ENCODE measurements at regions not wholly inside any gene's neighbourhood (a gene's known extent, or its start where the extent isn't known, plus 50 kb on each side); places are given as distances from the start of the nearest gene placed in this dataset.

DNA sequence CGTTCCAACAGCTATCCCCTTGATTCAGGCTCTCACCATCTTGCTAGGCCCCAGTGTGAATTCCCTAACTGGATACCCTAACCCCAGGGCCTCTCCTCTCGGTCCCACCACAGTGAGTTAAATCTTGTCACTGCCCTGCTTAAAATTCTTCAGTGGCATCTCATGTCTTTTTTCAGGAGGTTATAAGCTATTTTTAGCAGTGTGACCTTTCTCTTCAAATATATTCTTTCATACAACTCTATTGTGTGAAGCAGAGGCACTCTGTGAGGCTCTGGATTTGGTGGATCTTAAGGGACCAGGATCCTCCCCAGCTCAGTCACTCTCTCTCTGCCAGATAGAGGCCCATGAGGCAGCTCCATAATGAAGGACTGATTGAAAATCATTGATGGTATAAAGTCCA is 760.4 kb downstream of the NTRK3 start:
- H3K4me1 ChIP-seq (ENCODE audit: control insufficient read depth in 1 of 2, insufficient read depth in 2 of 2, low read length in 2 of 2) = no peaks in the 10 kb centered on the region
- ATAC-seq = no peak
- no peaks in the 10 kb centered on the region for H4K20me1 ChIP-seq (ENCODE audit: insufficient read depth)
- no peak overlapping the region for H3K4me3 ChIP-seq (replicated peaks in 1 of 2; ENCODE audit: low read depth in 1 of 2, low read length in 2 of 2)
- no peak overlapping the region for H2AFZ ChIP-seq (ENCODE audit: low read depth, low read length, poor library complexity, severe bottlenecking)
- H3K9me3 ChIP-seq (ENCODE audit: control insufficient read depth in 1 of 2, insufficient read depth in 1 of 2, low read depth in 1 of 2, low read length in 2 of 2) = peaks cover 15 to 21% of the 10 kb centered on the region in 2 experiments; a peak in 2 of 4 replicates
- no peaks in the 10 kb centered on the region for H3K79me2 ChIP-seq (ENCODE audit: insufficient read depth, low read length)
- no peaks in the 10 kb centered on the region for H3K36me3 ChIP-seq (ENCODE audit: control insufficient read depth in 1 of 2, insufficient read depth in 2 of 2, low read length in 2 of 2)
- H3K9me2 ChIP-seq (ENCODE audit: insufficient read depth) = no peaks in the 10 kb centered on the region
- CTCF ChIA-PET = no interaction called here
- H3K27me3 ChIP-seq (ENCODE audit: insufficient read depth, low read length) = no peaks in the 10 kb centered on the region
- POLR2A ChIA-PET = no interaction called here
- no TSS peak for BruUV-seq (replicated peaks)
- RAD21 ChIA-PET (ENCODE audit: low non-redundant PET in 1 of 2, low total read pairs in 2 of 2, uncharacterized antibody in 2 of 2, unreplicated experiment in 2 of 2) = no interaction called here
- no peak for DNase-seq (ENCODE audit: low read depth, low spot score)
- no peak overlapping the region for H3K9ac ChIP-seq (ENCODE audit: low read length)
- no peak overlapping the region for H3K27ac ChIP-seq (ENCODE audit: low read depth, low read length)
- TF ChIP-seq EZH2phosphoT487 (IDR thresholded peaks at IDR 0.05; ENCODE audit: borderline replicate concordance) (no peak), ZFX (IDR thresholded peaks at IDR 0.05) (no peak)
- TF ChIP-seq, protein P1, sequence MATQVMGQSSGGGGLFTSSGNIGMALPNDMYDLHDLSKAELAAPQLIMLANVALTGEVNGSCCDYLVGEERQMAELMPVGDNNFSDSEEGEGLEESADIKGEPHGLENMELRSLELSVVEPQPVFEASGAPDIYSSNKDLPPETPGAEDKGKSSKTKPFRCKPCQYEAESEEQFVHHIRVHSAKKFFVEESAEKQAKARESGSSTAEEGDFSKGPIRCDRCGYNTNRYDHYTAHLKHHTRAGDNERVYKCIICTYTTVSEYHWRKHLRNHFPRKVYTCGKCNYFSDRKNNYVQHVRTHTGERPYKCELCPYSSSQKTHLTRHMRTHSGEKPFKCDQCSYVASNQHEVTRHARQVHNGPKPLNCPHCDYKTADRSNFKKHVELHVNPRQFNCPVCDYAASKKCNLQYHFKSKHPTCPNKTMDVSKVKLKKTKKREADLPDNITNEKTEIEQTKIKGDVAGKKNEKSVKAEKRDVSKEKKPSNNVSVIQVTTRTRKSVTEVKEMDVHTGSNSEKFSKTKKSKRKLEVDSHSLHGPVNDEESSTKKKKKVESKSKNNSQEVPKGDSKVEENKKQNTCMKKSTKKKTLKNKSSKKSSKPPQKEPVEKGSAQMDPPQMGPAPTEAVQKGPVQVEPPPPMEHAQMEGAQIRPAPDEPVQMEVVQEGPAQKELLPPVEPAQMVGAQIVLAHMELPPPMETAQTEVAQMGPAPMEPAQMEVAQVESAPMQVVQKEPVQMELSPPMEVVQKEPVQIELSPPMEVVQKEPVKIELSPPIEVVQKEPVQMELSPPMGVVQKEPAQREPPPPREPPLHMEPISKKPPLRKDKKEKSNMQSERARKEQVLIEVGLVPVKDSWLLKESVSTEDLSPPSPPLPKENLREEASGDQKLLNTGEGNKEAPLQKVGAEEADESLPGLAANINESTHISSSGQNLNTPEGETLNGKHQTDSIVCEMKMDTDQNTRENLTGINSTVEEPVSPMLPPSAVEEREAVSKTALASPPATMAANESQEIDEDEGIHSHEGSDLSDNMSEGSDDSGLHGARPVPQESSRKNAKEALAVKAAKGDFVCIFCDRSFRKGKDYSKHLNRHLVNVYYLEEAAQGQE (IDR thresholded peaks at IDR 0.05; ENCODE audit: low read depth) = no peak
- H3K4me2 ChIP-seq (ENCODE audit: low read length) = no peak overlapping the region
- intact Hi-C loops (cut with micrococcal nuclease) = no loop called here

DNA sequence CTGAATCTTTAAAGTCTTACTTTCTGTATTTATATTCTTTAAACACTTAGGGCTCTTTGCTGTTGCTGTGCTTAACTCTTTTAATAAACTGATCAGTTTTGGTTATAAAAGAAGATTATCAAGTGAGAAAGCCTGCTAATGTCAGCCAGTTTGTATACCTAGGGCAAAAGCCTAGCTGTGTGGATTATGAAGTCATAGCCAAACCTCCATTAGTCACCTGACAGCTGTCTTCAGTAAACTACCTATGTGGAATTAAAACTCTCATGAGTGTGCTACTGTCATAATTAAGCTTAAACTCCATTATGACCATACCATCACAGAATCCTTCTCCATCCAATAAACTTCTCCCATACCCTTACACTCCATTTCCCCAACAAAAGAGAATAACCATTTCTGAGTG is 762.7 kb downstream of the NTRK3 start:
- Histone ChIP-seq H3K36me3 (ENCODE audit: control insufficient read depth in 1 of 2, insufficient read depth in 2 of 2, low read length in 2 of 2) (no peaks in the 10 kb centered on the region), H3K27ac (ENCODE audit: low read depth, low read length) (no peak overlapping the region), H3K27me3 (ENCODE audit: insufficient read depth, low read length) (no peaks in the 10 kb centered on the region), H3K4me1 (ENCODE audit: control insufficient read depth in 1 of 2, insufficient read depth in 2 of 2, low read length in 2 of 2) (no peaks in the 10 kb centered on the region), H4K20me1 (ENCODE audit: insufficient read depth) (no peaks in the 10 kb centered on the region), H3K4me2 (ENCODE audit: low read length) (no peak overlapping the region), H3K79me2 (ENCODE audit: insufficient read depth, low read length) (no peaks in the 10 kb centered on the region), H3K4me3 (replicated peaks in 1 of 2; ENCODE audit: low read depth in 1 of 2, low read length in 2 of 2) (no peak overlapping the region), H3K9me3 (ENCODE audit: control insufficient read depth in 1 of 2, insufficient read depth in 1 of 2, low read depth in 1 of 2, low read length in 2 of 2) (peaks cover 9 to 21% of the 10 kb centered on the region in 2 experiments; a peak in 2 of 4 replicates), H3K9ac (ENCODE audit: low read length) (no peak overlapping the region), H3K9me2 (ENCODE audit: insufficient read depth) (no peaks in the 10 kb centered on the region), H2AFZ (ENCODE audit: low read depth, low read length, poor library complexity, severe bottlenecking) (no peak overlapping the region)
- ChIA-PET CTCF (no interaction called here), RAD21 (ENCODE audit: low non-redundant PET in 1 of 2, low total read pairs in 2 of 2, uncharacterized antibody in 2 of 2, unreplicated experiment in 2 of 2) (no interaction called here), POLR2A (no interaction called here)
- ATAC-seq (no peak), DNase-seq (ENCODE audit: low read depth, low spot score) (no peak)
- BruUV-seq (replicated peaks) = no TSS peak
- TF ChIP-seq SRF (IDR thresholded peaks at IDR 0.05; ENCODE audit: low read depth) = no peak
- no peak for TF ChIP-seq POLR2AphosphoS5 (IDR thresholded peaks at IDR 0.05; ENCODE audit: low read depth, low read length)
- TF ChIP-seq RAD21 (IDR thresholded peaks at IDR 0.05; ENCODE audit: low read depth) = no peak
- TF ChIP-seq SIN3A (IDR thresholded peaks at IDR 0.05; ENCODE audit: low read depth) = no peak
- TF ChIP-seq ELF1 (IDR thresholded peaks at IDR 0.05; ENCODE audit: borderline replicate concordance, low read depth) = no peak
- TF ChIP-seq SP1 (IDR thresholded peaks at IDR 0.05; ENCODE audit: low read depth) = no peak
- TF ChIP-seq, protein P2, sequence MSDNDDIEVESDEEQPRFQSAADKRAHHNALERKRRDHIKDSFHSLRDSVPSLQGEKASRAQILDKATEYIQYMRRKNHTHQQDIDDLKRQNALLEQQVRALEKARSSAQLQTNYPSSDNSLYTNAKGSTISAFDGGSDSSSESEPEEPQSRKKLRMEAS (IDR thresholded peaks at IDR 0.05) = no peak
- TF ChIP-seq ZNF274 (IDR thresholded peaks at IDR 0.05; ENCODE audit: low read depth, low read length) = no peak
- TF ChIP-seq EZH2 (IDR thresholded peaks at IDR 0.05) = no peak
- TF ChIP-seq, protein P3, sequence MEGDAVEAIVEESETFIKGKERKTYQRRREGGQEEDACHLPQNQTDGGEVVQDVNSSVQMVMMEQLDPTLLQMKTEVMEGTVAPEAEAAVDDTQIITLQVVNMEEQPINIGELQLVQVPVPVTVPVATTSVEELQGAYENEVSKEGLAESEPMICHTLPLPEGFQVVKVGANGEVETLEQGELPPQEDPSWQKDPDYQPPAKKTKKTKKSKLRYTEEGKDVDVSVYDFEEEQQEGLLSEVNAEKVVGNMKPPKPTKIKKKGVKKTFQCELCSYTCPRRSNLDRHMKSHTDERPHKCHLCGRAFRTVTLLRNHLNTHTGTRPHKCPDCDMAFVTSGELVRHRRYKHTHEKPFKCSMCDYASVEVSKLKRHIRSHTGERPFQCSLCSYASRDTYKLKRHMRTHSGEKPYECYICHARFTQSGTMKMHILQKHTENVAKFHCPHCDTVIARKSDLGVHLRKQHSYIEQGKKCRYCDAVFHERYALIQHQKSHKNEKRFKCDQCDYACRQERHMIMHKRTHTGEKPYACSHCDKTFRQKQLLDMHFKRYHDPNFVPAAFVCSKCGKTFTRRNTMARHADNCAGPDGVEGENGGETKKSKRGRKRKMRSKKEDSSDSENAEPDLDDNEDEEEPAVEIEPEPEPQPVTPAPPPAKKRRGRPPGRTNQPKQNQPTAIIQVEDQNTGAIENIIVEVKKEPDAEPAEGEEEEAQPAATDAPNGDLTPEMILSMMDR (IDR thresholded peaks at IDR 0.05 in 2 of 3, conservative IDR thresholded peaks at IDR 0.05 in 1 of 3; ENCODE audit: borderline replicate concordance in 1 of 3, insufficient read depth in 1 of 3, low read depth in 2 of 3, low read length in 2 of 3) = no peak
- intact Hi-C loops (cut with micrococcal nuclease) = no loop called here
